NOMO-1 treated with DMSO at 0.1 percent for 48 hours (cell line): ENCODE measurements at regions not wholly inside any gene's neighbourhood (a gene's known extent, or its start where the extent isn't known, plus 50 kb on each side); places are given as distances from the start of the nearest gene placed in this dataset.
"Not testable (repeated sequence)": the region's sequence is repeated elsewhere in the genome, so short reads cannot be mapped to it uniquely, and the experiment has no call there.

Experiments
- DNase-seq: peaks from one replicate; lab custom pipeline; 2025; ENCODE audit not compliant: unreplicated experiment; lab: John Stamatoyannopoulos, UW

- DNase-seq, result no peak
Measured at GRCh38 chr1:81738875-81739274, 61.9 kb upstream of the ADGRL2 start.

GRCh38 chr1:81733480-81733879 is 67.3 kb upstream of the ADGRL2 start:
- DNase-seq, result no peak

GRCh38 chr1:81731989-81732388 is 68.7 kb upstream of the ADGRL2 start:
- no peak for DNase-seq

- no peak for DNase-seq
Measured at GRCh38 chr1:81730881-81731280, 69.9 kb upstream of the ADGRL2 start.

GRCh38 chr1:81730299-81730698 is 70.4 kb upstream of the ADGRL2 start:
- not testable (repeated sequence) for DNase-seq

- peak; percentile 8 for DNase-seq
Measured at GRCh38 chr1:81729818-81730217, 70.9 kb upstream of the ADGRL2 start.

- DNase-seq, result no peak
Measured at GRCh38 chr1:81729239-81729638, 71.5 kb upstream of the ADGRL2 start.

GRCh38 chr1:81725823-81726222 is 74.9 kb upstream of the ADGRL2 start:
- no peak for DNase-seq

GRCh38 chr1:81722631-81723328 is 78.0 kb upstream of the ADGRL2 start:
- not testable (repeated sequence) for DNase-seq

- not testable (repeated sequence) for DNase-seq
Measured at GRCh38 chr1:81720256-81720655, 80.5 kb upstream of the ADGRL2 start.

- no peak for DNase-seq
Measured at GRCh38 chr1:81717230-81717629, 83.5 kb upstream of the ADGRL2 start.

GRCh38 chr1:81715391-81715790 is 85.3 kb upstream of the ADGRL2 start:
- no peak for DNase-seq

GRCh38 chr1:81714636-81715035 is 86.1 kb upstream of the ADGRL2 start:
- DNase-seq, result no peak

GRCh38 chr1:81712425-81712824 is 88.3 kb upstream of the ADGRL2 start:
- DNase-seq, result no peak

GRCh38 chr1:81710857-81711256 is 89.9 kb upstream of the ADGRL2 start:
- no peak for DNase-seq

GRCh38 chr1:81708250-81708649 is 92.5 kb upstream of the ADGRL2 start:
- DNase-seq, result peak; percentile 63

- peak; percentile 14 for DNase-seq
Measured at GRCh38 chr1:81706650-81707435, 93.9 kb upstream of the ADGRL2 start.

- DNase-seq, result peak; percentile 12
Measured at GRCh38 chr1:81703756-81704463, 96.8 kb upstream of the ADGRL2 start.

GRCh38 chr1:81703391-81703755 is 97.4 kb upstream of the ADGRL2 start:
- DNase-seq, result no peak

GRCh38 chr1:81702903-81703302 is 97.8 kb upstream of the ADGRL2 start:
- no peak for DNase-seq

GRCh38 chr1:81702079-81702715 is 98.5 kb upstream of the ADGRL2 start:
- no peak for DNase-seq
